ENCODE measurements at regions not wholly inside any gene's neighbourhood (a gene's known extent, or its start where the extent isn't known, plus 50 kb on each side); places are given as distances from the start of the nearest gene placed in this dataset.

GRCh38 chr10:28240400-28240799 is 62.5 kb downstream of the MPP7 start (continued):
- TF ChIP-seq EZH2phosphoT487 (IDR thresholded peaks at IDR 0.05; ENCODE audit: borderline replicate concordance, low read depth) = no peak
- no peak for TF ChIP-seq EP300 (IDR thresholded peaks at IDR 0.05; ENCODE audit: borderline replicate concordance in 1 of 2, low read depth in 1 of 2, low read length in 1 of 2)

GRCh38 chr10:28236591-28236990 is 66.3 kb downstream of the MPP7 start:
- H4K20me1 ChIP-seq (ENCODE audit: insufficient read depth) = no peaks in the 10 kb centered on the region
- H3K9ac ChIP-seq = no peak overlapping the region
- H3K9me3 ChIP-seq = no peaks in the 10 kb centered on the region
- H3K9me2 ChIP-seq = no peaks in the 10 kb centered on the region
- TF ChIP-seq REST (IDR thresholded peaks at IDR 0.05; ENCODE audit: low read depth, low read length) (no peak), TAF1 (IDR thresholded peaks at IDR 0.05; ENCODE audit: borderline replicate concordance, low read depth, low read length) (no peak), NFIC (IDR thresholded peaks at IDR 0.05; ENCODE audit: borderline replicate concordance) (no peak), IRF3 (IDR thresholded peaks at IDR 0.05; ENCODE audit: low read depth, low read length) (no peak), RAD21 (IDR thresholded peaks at IDR 0.05; ENCODE audit: low read length) (no peak), USF2 (IDR thresholded peaks at IDR 0.05; ENCODE audit: borderline replicate concordance, low read depth, low read length) (no peak)
- no peaks in the 10 kb centered on the region for H3K4me1 ChIP-seq (ENCODE audit: control insufficient read depth in 1 of 2, insufficient read depth in 2 of 2, low read depth in 1 of 2, low read length in 1 of 2)
- H3F3A ChIP-seq (replicated peaks; ENCODE audit: insufficient read depth) = no peaks in the 10 kb centered on the region
- peaks cover 30% of the 10 kb centered on the region; the same call in 1 of the 2 replicates for H3K27me3 ChIP-seq (ENCODE audit: insufficient read depth)
- no peak overlapping the region for H2AFZ ChIP-seq (ENCODE audit: low read depth)
- DNase-seq = no peak
- no peak overlapping the region for H3K27ac ChIP-seq (ENCODE audit: low read depth in 2 of 2, low read length in 1 of 2)
- no peaks in the 10 kb centered on the region for H3K79me2 ChIP-seq (ENCODE audit: insufficient read depth)
- ChIA-PET POLR2A (no interaction called here), CTCF (interaction anchor here (0.6 to 1.7 kb wide), 2 partner anchors 10 to 765 kb away, joined by 3 to 4 read pairs; no protein-coding TSS in a partner anchor)
- H3K4me2 ChIP-seq = no peak overlapping the region
- H3K4me3 ChIP-seq (ENCODE audit: low read depth in 2 of 2, low read length in 1 of 2) = no peak overlapping the region
- 16% methylated on average over 10 of the region's 12 CpGs for WGBS (ENCODE audit: low lambda C conversion rate)
- no peaks in the 10 kb centered on the region for H3K36me3 ChIP-seq (replicated peaks in 1 of 2; ENCODE audit: control insufficient read depth in 1 of 2, insufficient read depth in 2 of 2, low read length in 1 of 2)

GRCh38 chr10:28220811-28221210 is 82.1 kb downstream of the MPP7 start:
- no peak overlapping the region for H3K9ac ChIP-seq
- TF ChIP-seq YY1 (IDR thresholded peaks at IDR 0.05; ENCODE audit: low read depth) (no peak), GATA2 (CRISPR knock-in tag; IDR thresholded peaks at IDR 0.05) (no peak), TCF12 (IDR thresholded peaks at IDR 0.05) (no peak), POLR2AphosphoS5 (IDR thresholded peaks at IDR 0.05; ENCODE audit: low read depth, low read length) (no peak), TAF1 (IDR thresholded peaks at IDR 0.05; ENCODE audit: borderline replicate concordance, low read depth, low read length) (no peak), ZBTB33 (IDR thresholded peaks at IDR 0.05; ENCODE audit: borderline replicate concordance, low read depth) (no peak), GABPA (IDR thresholded peaks at IDR 0.05; ENCODE audit: low read depth) (no peak), MXI1 (IDR thresholded peaks at IDR 0.05; ENCODE audit: low read depth, low read length) (no peak), PBX3 (IDR thresholded peaks at IDR 0.05) (no peak), SIN3A (IDR thresholded peaks at IDR 0.05; ENCODE audit: borderline replicate concordance, low read depth, low read length) (no peak)

More at GRCh38 chr10:28220811-28221210, 82.1 kb downstream of the MPP7 start:
- Histone ChIP-seq H3K9me3 (no peaks in the 10 kb centered on the region), H3K79me2 (ENCODE audit: insufficient read depth) (no peaks in the 10 kb centered on the region), H2AFZ (ENCODE audit: low read depth) (no peak overlapping the region), H3K27ac (ENCODE audit: low read depth in 2 of 2, low read length in 1 of 2) (no peak overlapping the region), H3K27me3 (ENCODE audit: insufficient read depth) (no peaks in the 10 kb centered on the region; the same call in 1 of the 2 replicates), H3K4me2 (no peak overlapping the region), H3K36me3 (replicated peaks in 1 of 2; ENCODE audit: control insufficient read depth in 1 of 2, insufficient read depth in 2 of 2, low read length in 1 of 2) (no peaks in the 10 kb centered on the region), H3K4me3 (ENCODE audit: low read depth in 2 of 2, low read length in 1 of 2) (no peak overlapping the region), H3K9me2 (no peaks in the 10 kb centered on the region), H4K20me1 (ENCODE audit: insufficient read depth) (no peaks in the 10 kb centered on the region), H3K4me1 (ENCODE audit: control insufficient read depth in 1 of 2, insufficient read depth in 2 of 2, low read depth in 1 of 2, low read length in 1 of 2) (no peaks in the 10 kb centered on the region), H3F3A (replicated peaks; ENCODE audit: insufficient read depth) (no peaks in the 10 kb centered on the region)
- ChIA-PET POLR2A (no interaction called here), CTCF (interaction anchor here (2.8 kb wide), 1 partner anchor 21 kb away, joined by 14 read pairs; no protein-coding TSS in a partner anchor)
- DNase-seq = no peak
- 3% methylated on average over 5 of the region's 5 CpGs for WGBS (ENCODE audit: low lambda C conversion rate)
